ENCODE measurements at regions not wholly inside any gene's neighbourhood (a gene's known extent, or its start where the extent isn't known, plus 50 kb on each side); places are given as distances from the start of the nearest gene placed in this dataset.

GRCh38 chr13:80571346-80572307 lies 230.7 kb upstream of the SPRY2 start:
- no peak for TF ChIP-seq POLR2A (IDR thresholded peaks at IDR 0.05)
- no peak for TF ChIP-seq CTCF (IDR thresholded peaks at IDR 0.05)
- intact Hi-C loops (cut with DNase I): no loop called here
- H3K27me3 ChIP-seq: no peaks in the 10 kb centered on the region
- H3K36me3 ChIP-seq (replicated peaks in 1 of 2): no peaks in the 10 kb centered on the region
- WGBS, 4 donors: 68 to 82% (median 78%) methylated on average over 3 to 4 of the region's 4 CpGs
- no peaks in the 10 kb centered on the region for H3K4me1 ChIP-seq (replicated peaks in 1 of 2)
- no peaks in the 10 kb centered on the region for H3K9me3 ChIP-seq (replicated peaks in 1 of 3)
- H3K4me3 ChIP-seq: no peak overlapping the region
- no peak overlapping the region for H3K27ac ChIP-seq
- no peak for DNase-seq

- WGBS, 4 donors: 67 to 76% (median 70%) methylated on average over 4 of the region's 4 CpGs
- H3K9me3 ChIP-seq (replicated peaks in 1 of 3): no peaks in the 10 kb centered on the region
- H3K27me3 ChIP-seq: no peaks in the 10 kb centered on the region
- no peak for DNase-seq
- no peaks in the 10 kb centered on the region for H3K36me3 ChIP-seq (replicated peaks in 1 of 2)
- no peak for TF ChIP-seq POLR2A (IDR thresholded peaks at IDR 0.05)
- no peak for TF ChIP-seq CTCF (IDR thresholded peaks at IDR 0.05)
- H3K27ac ChIP-seq: no peak overlapping the region
- H3K4me1 ChIP-seq (replicated peaks in 1 of 2): no peaks in the 10 kb centered on the region
- intact Hi-C loops (cut with DNase I): no loop called here
- no peak overlapping the region for H3K4me3 ChIP-seq
Measured at GRCh38 chr13:80563439-80563838, 222.5 kb upstream of the SPRY2 start.

- TF ChIP-seq POLR2A (IDR thresholded peaks at IDR 0.05) (no peak), CTCF (IDR thresholded peaks at IDR 0.05) (no peak)
- DNase-seq: no peak
- no peaks in the 10 kb centered on the region for H3K27me3 ChIP-seq
- H3K4me3 ChIP-seq: no peak overlapping the region
- WGBS, 4 donors: 63 to 78% (median 73%) methylated on average over 4 of the region's 4 CpGs
- H3K36me3 ChIP-seq (replicated peaks in 1 of 2): no peaks in the 10 kb centered on the region
- H3K9me3 ChIP-seq (replicated peaks in 1 of 3): no peaks in the 10 kb centered on the region
- intact Hi-C loops (cut with DNase I): no loop called here
- H3K4me1 ChIP-seq (replicated peaks in 1 of 2): no peaks in the 10 kb centered on the region
- no peak overlapping the region for H3K27ac ChIP-seq
Measured at GRCh38 chr13:80562433-80563156, 221.7 kb upstream of the SPRY2 start.

- intact Hi-C loops (cut with DNase I): no loop called here
- Histone ChIP-seq H3K27me3 (no peaks in the 10 kb centered on the region), H3K4me3 (no peak overlapping the region), H3K9me3 (replicated peaks in 1 of 3) (no peaks in the 10 kb centered on the region), H3K36me3 (replicated peaks in 1 of 2) (no peaks in the 10 kb centered on the region), H3K4me1 (replicated peaks in 1 of 2) (no peaks in the 10 kb centered on the region), H3K27ac (no peak overlapping the region)
- DNase-seq: no peak
- TF ChIP-seq CTCF (IDR thresholded peaks at IDR 0.05): no peak
- TF ChIP-seq POLR2A (IDR thresholded peaks at IDR 0.05): no peak
Measured at GRCh38 chr13:80560609-80561008, 219.7 kb upstream of the SPRY2 start.
